Glomerular visceral epithelial cell (primary cell): ENCODE measurements at regions not wholly inside any gene's neighbourhood (a gene's known extent, or its start where the extent isn't known, plus 50 kb on each side); places are given as distances from the start of the nearest gene placed in this dataset.
A peak's percentile ranks its signal among the peaks of the same experiment; 100 is the strongest.
"Not testable (repeated sequence)": the region's sequence is repeated elsewhere in the genome, so short reads cannot be mapped to it uniquely, and the experiment has no call there.

Source experiments
- DNase-seq: peaks from one replicate; pipeline ENCODE4 v3.0.0-alpha.2; 2016; ENCODE audit errors: extremely low spot score

DNA sequence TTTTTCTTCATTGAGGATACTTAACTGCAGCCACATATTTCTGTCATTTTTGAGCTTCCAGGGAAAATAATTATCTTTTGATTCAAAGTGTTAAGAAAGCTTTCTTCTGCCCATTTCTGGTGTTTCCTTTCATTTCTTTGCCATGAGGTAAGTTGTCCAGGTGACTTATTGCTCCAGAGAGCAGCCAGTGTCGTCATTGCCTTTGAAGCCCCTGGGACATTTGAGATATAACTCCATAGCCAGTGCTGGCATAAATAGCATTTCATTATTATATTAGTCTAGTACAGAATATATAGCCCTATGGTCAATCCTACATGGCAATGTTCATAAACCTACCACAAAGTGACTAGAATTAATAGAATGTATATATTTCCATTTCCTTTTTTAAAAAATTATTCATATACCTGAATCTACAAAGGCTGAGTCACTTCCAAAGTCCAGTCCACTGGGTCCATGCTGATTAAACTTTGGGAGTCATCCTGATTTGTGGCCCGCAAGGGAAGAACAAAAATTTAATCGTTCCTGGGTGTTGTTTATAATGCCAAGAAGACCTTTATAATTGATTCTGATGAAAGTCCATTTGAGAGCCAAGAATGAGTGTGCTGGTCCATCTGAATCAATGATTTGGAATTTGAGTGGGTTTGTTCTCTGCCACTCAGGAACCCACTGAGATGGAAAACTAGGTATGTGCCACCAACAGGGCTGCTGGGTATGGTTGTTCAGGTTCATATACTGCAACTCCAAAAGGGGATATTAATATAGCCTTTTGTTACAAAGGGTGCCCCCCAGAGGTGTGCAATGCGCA is 221.8 kb upstream of the PLXNA2 start:
- no peak for DNase-seq

- no peak for DNase-seq
Observed at GRCh38 chr1:208467151-208467780, 223.1 kb upstream of the PLXNA2 start.

- DNase-seq = peak; percentile 40
Observed at GRCh38 chr1:208475449-208475848, 231.3 kb upstream of the PLXNA2 start.

DNA sequence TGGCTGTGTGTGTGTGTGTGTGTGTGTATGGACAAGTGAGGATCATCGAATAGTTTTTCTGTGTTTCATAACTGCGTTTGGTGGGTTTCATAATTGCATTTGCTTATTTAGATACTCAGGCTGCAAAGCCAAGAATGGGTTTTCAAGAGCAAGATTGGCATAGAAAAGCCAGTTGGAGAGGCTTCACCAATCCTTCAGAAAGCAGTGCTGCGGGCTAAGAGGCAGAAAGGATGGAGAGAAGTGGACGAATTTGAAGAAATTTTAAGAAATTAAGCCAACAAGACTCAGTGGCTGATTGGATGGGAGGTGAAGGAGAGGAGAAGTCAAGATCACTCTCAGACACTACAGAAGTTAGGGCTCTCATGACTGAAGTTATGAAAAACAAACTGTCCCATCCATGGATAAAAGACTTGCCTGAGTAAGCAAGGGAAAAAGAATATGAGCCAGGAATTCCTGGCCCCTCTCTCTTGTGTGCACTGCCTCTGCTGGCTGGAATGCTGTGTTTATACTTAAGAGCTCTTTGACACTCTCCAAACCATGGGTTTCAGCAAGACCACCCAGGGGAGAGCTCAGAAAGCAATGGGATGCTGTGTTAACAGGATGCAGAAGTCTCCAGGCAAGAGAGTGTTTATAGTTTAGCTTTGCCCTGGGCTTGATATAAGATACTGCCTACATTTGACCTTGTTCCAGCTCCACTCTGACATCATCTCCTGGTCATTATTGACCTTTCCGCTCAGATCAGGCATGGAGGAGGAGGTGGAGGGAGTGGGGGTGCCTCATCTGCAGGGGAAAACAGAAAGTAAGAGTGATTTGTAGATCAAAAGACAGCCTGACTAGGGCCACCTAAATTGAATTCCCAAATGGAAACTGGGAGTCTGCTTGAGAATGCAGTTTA is 232.0 kb upstream of the PLXNA2 start:
- DNase-seq = no peak

- no peak for DNase-seq
Observed at GRCh38 chr1:208476846-208477170, 232.6 kb upstream of the PLXNA2 start.

DNA sequence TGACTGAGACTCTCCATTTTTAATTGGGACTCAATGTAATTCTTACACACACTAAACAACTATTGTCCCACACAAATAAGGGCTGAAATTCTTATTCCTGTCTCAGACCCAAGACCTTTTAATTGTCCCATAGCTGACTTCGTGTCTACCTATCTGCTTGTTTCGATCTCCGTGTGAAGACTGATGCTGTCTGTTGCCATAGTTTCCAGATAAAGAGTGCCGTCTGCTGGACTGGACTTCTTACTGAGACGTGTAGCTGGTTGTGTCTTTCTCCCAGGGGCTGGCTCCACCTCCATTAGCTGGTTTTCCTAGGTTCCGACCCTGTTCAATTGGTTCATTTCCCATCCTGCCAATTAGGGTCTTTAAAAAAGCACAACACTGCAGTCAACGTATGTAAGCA is 235.3 kb upstream of the PLXNA2 start:
- DNase-seq = no peak

DNA sequence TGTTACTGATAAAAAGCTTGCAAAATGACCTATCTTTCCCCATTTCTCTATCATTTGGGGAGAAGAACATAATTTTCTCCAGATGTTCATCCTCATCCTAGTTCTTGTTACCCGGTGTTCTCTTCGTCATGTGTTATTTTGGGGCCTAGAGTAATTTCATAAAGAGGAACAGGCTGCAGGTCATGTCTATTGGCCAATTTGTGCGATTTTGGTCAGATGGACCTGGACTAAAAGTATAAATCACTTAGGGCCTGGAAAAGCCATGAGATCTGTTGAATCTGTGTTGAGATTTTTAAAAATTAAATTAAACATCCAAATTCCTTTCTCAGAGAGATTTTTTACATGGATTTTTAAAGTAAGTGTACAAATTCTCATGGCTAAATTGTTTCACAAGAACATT is 241.3 kb upstream of the PLXNA2 start:
- no peak for DNase-seq

DNA sequence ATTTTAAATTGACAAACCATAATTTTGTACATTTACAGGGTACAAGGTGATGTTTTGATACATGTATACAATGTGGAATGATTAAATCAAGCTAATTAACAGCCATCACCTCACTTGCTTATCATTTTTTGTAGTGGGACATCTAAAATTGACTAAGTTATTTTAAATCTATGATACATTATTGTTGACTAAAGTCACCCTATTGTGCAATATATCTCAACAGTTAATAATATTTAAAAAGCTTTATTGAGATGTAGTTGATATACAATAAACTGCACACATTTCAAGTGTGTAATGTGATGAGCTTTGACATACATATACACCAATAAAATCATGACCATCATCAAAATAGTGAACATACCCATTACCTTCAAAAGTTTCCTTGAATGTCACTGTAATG is 242.5 kb upstream of the PLXNA2 start:
- no peak for DNase-seq

- not testable (repeated sequence) for DNase-seq
Observed at GRCh38 chr1:208488432-208488831, 244.2 kb upstream of the PLXNA2 start.

- DNase-seq = no peak
Observed at GRCh38 chr1:208496467-208497371, 252.5 kb upstream of the PLXNA2 start.

DNA sequence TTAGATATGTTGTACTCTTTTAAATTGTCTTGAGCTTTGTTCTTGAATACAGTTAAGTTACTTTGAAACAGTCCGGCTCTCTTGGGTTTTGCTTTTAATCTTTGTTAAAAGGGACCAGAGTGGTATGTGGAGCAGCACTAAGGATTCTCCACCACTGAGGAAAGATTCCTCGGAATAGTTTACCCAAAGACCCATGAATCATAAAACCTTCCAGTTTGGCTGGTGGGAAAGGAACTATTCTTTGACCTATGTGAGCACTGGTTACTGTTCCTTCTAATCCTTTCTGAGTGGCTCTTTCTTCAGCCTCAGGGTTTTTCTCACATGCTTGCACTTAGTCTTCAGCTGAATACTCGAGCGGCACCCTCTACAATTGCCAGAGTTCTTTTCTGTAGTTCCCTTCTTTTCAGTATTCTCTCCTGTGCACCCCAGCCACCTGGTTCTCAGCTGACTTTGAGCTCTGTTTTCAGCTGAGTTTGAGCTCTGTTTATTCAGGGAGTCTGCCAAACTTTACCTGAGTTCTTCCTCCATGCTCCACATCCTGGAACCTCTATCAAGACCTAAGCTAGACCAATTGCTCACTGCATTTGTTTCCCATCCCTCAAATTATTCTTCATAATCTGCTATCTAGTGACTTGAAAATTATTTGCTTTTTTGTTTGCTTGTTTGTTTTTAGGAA is 253.8 kb upstream of the PLXNA2 start:
- no peak for DNase-seq

DNA sequence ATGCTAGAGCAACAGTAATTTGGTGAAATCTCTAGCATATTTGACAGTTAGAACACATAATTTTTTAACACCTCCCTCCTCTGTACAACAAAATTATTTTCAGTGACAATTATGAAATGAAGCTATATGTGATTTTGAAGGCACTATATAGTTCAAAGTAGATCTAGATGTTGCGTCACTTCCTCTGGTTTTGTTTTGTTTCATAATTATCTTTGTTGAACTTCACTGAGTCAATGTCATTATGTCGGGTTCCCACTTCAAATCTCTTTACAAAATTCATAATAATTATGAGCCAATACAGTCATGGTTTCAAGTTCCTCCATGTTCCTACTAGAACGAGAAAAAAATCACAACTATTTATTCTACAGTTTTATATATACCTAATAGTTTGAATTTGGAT is 254.8 kb upstream of the PLXNA2 start:
- no peak for DNase-seq

DNA sequence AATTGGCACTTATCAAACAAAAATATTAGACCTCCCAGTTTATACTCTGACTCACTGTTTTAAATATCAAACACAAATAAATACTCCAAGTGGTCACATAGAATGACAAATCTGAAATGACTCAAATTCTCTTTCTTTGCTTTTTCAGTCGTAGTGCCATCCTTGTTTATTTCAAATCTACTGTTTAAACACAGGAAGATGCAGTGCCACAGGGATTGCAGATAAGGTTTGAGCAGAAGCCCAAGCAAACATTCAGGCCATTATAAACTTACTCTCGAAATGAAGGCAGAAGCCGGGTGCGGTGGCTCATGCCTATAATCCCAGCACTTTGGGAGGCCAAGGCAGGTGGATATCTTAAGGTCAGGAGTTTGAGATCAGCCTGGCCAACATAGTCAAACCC is 255.4 kb upstream of the PLXNA2 start:
- DNase-seq = no peak

DNA sequence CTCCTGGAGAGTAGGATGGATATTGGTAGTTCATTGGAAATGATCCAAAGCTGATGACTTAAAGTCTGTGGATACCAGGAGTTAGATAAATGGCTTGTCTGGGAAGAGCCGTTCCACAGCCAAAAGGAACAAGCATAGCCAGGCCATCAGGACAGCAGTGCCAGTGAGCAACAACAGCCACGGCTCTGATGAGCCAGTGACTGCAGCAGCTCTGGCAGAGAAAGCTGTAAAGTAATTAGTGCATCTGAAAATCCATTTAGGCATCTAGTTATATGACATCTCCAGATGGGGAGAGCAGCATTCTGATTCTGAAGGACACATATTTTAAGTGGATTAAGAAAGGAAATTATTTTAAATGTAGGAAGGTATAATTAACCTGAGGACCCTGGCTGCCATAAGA is 256.2 kb upstream of the PLXNA2 start:
- DNase-seq = no peak

DNA sequence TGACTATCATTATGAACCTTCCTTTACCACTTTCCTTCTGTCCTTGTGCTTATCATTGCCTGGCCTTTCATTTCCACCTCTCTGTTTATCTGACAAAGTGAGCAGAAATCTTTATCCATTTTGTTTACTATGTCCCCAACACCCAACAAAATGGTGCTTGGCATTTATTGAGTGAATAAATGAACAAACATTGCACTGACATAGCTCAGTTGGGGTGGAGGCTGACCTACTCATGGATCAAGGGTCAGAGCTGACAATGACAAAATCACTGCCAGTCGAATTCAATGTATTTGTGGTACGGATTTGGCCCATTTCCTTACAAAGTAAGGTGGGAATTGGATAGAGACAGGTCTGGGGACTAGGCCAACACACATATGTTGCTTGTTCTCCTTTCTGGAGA is 257.4 kb upstream of the PLXNA2 start:
- no peak for DNase-seq

- no peak for DNase-seq
Observed at GRCh38 chr1:208503787-208504186, 259.6 kb upstream of the PLXNA2 start.

DNA sequence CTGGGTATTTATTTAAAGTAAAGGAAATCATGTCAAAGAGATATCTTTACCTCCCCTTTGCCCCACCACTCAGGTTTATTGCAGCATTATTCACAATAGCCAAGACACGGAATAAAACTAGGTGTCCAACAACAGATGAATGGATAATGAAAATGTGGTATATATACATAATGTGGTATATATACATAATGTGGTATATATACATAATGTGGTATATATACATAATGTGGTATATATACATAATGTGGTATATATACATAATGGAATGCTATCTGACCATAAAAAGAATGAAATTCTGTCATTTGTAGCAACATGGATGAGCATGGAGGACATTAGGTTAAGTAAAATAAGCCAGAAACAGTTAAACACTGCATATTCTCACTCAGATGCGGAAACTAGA is 262.6 kb upstream of the PLXNA2 start:
- no peak for DNase-seq

DNA sequence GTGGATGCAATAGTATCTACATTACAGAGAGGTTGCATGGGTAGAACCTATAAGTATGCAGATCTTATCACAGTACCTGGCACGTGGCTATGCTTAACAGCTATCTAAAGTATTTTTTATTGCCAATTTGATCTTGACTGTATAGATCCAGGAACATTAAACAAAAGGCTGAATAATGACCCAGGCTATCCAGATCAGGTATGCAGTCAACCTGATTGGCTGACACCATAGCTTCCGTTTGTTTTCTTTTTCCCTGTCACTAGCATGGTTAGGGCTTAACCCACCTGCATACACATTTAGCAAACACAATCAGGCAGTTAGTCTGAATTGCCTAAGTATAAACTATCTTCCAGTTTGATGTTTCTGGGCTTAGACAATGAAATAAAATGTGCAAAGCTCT is 264.9 kb upstream of the PLXNA2 start:
- no peak for DNase-seq

DNA sequence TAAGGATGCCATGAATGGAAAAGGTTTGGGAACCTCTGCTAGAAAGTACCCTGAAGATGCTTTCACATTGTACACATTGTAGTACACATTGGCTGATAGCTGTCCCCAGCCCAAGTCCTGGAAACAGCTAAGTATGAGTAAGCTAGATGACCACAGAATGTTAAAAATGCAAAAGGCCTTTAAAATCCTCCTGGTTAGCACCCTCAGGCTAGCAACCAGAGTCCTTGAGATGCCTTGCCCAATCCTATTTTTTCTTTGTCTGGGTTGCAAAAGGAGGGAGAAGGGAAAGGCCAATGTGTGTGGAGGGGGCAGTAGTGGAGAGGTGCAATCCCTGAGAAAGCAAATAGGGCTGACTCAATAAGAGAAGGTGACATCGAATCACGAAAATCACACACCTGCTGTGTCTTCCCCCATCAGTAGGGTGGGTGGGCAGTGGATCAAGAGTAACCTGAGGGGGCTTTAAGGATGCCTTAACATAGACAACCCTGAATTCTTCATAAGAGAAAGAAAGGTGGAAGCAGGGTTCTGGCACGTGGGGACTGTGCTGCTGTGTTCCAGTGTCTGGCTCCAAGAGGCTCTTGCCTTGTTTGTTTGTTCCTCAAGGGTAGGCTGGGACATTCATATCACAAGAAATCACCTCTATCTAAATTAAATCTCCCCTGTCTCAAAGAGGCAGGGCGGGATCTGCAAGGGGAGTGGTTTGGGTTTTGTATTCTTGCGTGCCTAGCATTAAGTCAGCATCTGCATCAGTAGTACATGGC is 266.2 kb upstream of the PLXNA2 start:
- DNase-seq = peak; percentile 4

- DNase-seq = no peak
Observed at GRCh38 chr1:208511242-208511860, 267.2 kb upstream of the PLXNA2 start.
